H1 (cell line): ENCODE measurements at regions not wholly inside any gene's neighbourhood (a gene's known extent, or its start where the extent isn't known, plus 50 kb on each side); places are given as distances from the start of the nearest gene placed in this dataset.

ENCODE experiments used
- CTCF ChIA-PET: fragments of 300-600 bp; sonication (Branson Sonifier 250); formaldehyde crosslinking; loops from one replicate; lab custom pipeline; 2021; ENCODE audit not compliant: partially characterized antibody; lab: Charles Lee
- POLR2A ChIA-PET: fragments of 300-600 bp; sonication (Branson Sonifier 250); formaldehyde crosslinking; loops from one replicate; lab custom pipeline; 2021; ENCODE audit warnings: inconsistent platforms; ENCODE audit not compliant: partially characterized antibody; lab: Charles Lee
- DNase-seq, 2 experiments: peaks; one replicate each; pipeline versions ENCODE4 v3.0.0 to v3.0.0-alpha.2; 2010 to 2022; ENCODE audit warnings: low spot score in 2 of 2, low read depth in 1 of 2, mixed read lengths in 1 of 2
- FAIRE-seq: peaks from 2 replicates; lab custom pipeline; 2011; peaks lifted over from hg19 to GRCh38; lab: Jason Lieb, UNC
- H2AFZ ChIP-seq: 2 replicates; pipeline ENCODE4 v1.8.1; 2012; ENCODE audit warnings: low read length, inconsistent platforms
- H2AK5ac ChIP-seq: 2 replicates; pipeline ENCODE4 v1.6.1; 2013; ENCODE audit warnings: low read depth, low read length
- H2BK120ac ChIP-seq: replicated peaks from 2 replicates; pipeline ENCODE3; 2013; ENCODE audit warnings: low read depth, low read length, inconsistent platforms
- H2BK12ac ChIP-seq: 2 replicates; pipeline ENCODE4 v1.6.1; 2013; ENCODE audit warnings: low read depth, low read length
- H2BK15ac ChIP-seq: 2 replicates; pipeline ENCODE4 v1.6.1; 2013; ENCODE audit warnings: low read length
- H2BK20ac ChIP-seq: 2 replicates; pipeline ENCODE4 v1.6.1; 2013; ENCODE audit warnings: low read length
- H2BK5ac ChIP-seq: 2 replicates; pipeline ENCODE4 v1.6.1; 2013; ENCODE audit warnings: low read depth, low read length
- H3K14ac ChIP-seq: 2 replicates; pipeline ENCODE4 v1.6.1; 2013; ENCODE audit warnings: inconsistent platforms; ENCODE audit not compliant: insufficient read length
- H3K18ac ChIP-seq: 2 replicates; pipeline ENCODE4 v1.6.1; 2013; ENCODE audit warnings: low read length; ENCODE audit errors: extremely low read depth
- H3K23ac ChIP-seq: 2 replicates; pipeline ENCODE4 v1.6.1; 2013; ENCODE audit warnings: inconsistent platforms; ENCODE audit not compliant: insufficient read length
- H3K23me2 ChIP-seq: 2 replicates; pipeline ENCODE4 v1.6.1; 2013; ENCODE audit warnings: low read depth, low read length
- H3K27ac ChIP-seq: 2 replicates; pipeline ENCODE4 v1.6.1; 2011; ENCODE audit warnings: low read depth, low read length, inconsistent platforms
- H3K27me3 ChIP-seq, 4 experiments: replicated peaks in 1 of 4; 1 replicate in 1 of 4; 2 replicates in 3 of 4; pipeline versions ENCODE4 v1.6.1 to v1.8.1; 2011 to 2013; ENCODE audit warnings: low read length in 3 of 4, mild to moderate bottlenecking in 3 of 4, inconsistent platforms in 2 of 4, mixed read lengths in 2 of 4, moderate library complexity in 1 of 4; ENCODE audit not compliant: control insufficient read depth in 3 of 4, insufficient read depth in 3 of 4; ENCODE audit errors: extremely low read depth in 1 of 4
- H3K36me3 ChIP-seq, 4 experiments: 2 replicates each; pipeline versions ENCODE4 v1.6.1 to v1.8.1; 2011 to 2013; ENCODE audit warnings: mild to moderate bottlenecking in 4 of 4, low read length in 3 of 4, moderate library complexity in 2 of 4, control low read depth in 1 of 4, inconsistent platforms in 1 of 4; ENCODE audit not compliant: insufficient read depth in 4 of 4, control insufficient read depth in 2 of 4
- H3K4ac ChIP-seq: replicated peaks from 2 replicates; pipeline ENCODE3; 2013; ENCODE audit warnings: low read length, low read depth, mixed read lengths, inconsistent platforms; ENCODE audit not compliant: insufficient read length
- H3K4me1 ChIP-seq, 4 experiments: replicated peaks in 1 of 4; 1 replicate in 1 of 4; 2 replicates in 3 of 4; pipeline versions ENCODE4 v1.6.1 to v1.8.1; 2011 to 2013; ENCODE audit warnings: low read length in 3 of 4, inconsistent platforms in 2 of 4, mixed read lengths in 1 of 4; ENCODE audit not compliant: insufficient read depth in 4 of 4, control insufficient read depth in 3 of 4
- H3K4me2 ChIP-seq, 2 experiments: 2 replicates each; pipeline versions ENCODE4 v1.6.1 to v1.8.1; 2011 to 2013; ENCODE audit warnings: low read depth in 2 of 2, low read length in 2 of 2, control low read depth in 1 of 2, inconsistent platforms in 1 of 2, mild to moderate bottlenecking in 1 of 2; ENCODE audit not compliant: insufficient read depth in 1 of 2
- H3K4me3 ChIP-seq, 4 experiments: fragments of 200-600, 300-600 bp in 1 of 4; sonication (generic), shearing (Covaris generic), sonication (Bioruptor Twin) in 1 of 4; 2 replicates each; pipeline versions ENCODE4 v1.5.1 to v1.8.1; 2011 to 2016; ENCODE audit warnings: low read length in 4 of 4, low read depth in 3 of 4, control low read depth in 2 of 4, inconsistent platforms in 2 of 4, mild to moderate bottlenecking in 2 of 4, mixed read lengths in 1 of 4, moderate library complexity in 1 of 4; ENCODE audit not compliant: insufficient read depth in 2 of 4; ENCODE audit errors: extremely low read depth in 1 of 4
- H3K56ac ChIP-seq: replicated peaks from 2 replicates; pipeline ENCODE3; 2013; ENCODE audit warnings: low read depth, mild to moderate bottlenecking, mixed read lengths, low read length, inconsistent platforms; ENCODE audit not compliant: insufficient read length
- H3K79me1 ChIP-seq: 2 replicates; pipeline ENCODE4 v1.6.1; 2013; ENCODE audit warnings: low read depth, low read length, control low read depth
- H3K79me2 ChIP-seq, 2 experiments: 2 replicates each; pipeline versions ENCODE4 v1.6.1 to v1.8.1; 2012 to 2013; ENCODE audit warnings: low read length in 2 of 2, mild to moderate bottlenecking in 2 of 2, inconsistent platforms in 1 of 2; ENCODE audit not compliant: insufficient read depth in 2 of 2, control insufficient read depth in 1 of 2
- H3K9ac ChIP-seq, 4 experiments: replicated peaks in 1 of 4; 1 replicate in 1 of 4; 2 replicates in 3 of 4; pipeline versions ENCODE4 v1.6.1 to v1.8.1; 2011 to 2013; ENCODE audit warnings: low read depth in 3 of 4, low read length in 3 of 4, control low read depth in 2 of 4, mild to moderate bottlenecking in 2 of 4, moderate library complexity in 2 of 4, inconsistent platforms in 1 of 4; ENCODE audit errors: extremely low read depth in 1 of 4
- H3K9me3 ChIP-seq, 2 experiments: 2 replicates each; pipeline versions ENCODE4 v1.6.1 to v1.8.1; 2012 to 2013; ENCODE audit warnings: mild to moderate bottlenecking in 2 of 2, moderate library complexity in 2 of 2, control low read depth in 1 of 2, inconsistent platforms in 1 of 2, low read depth in 1 of 2, low read length in 1 of 2, mixed read lengths in 1 of 2; ENCODE audit not compliant: insufficient read depth in 2 of 2
- H4K20me1 ChIP-seq, 2 experiments: replicated peaks in 1 of 2; 2 replicates each; pipeline versions ENCODE3 to v1.8.1; 2011 to 2013; ENCODE audit warnings: inconsistent platforms in 2 of 2, low read length in 2 of 2, mild to moderate bottlenecking in 1 of 2; ENCODE audit not compliant: insufficient read depth in 2 of 2, control insufficient read depth in 1 of 2
- H4K5ac ChIP-seq: 2 replicates; pipeline ENCODE4 v1.6.1; 2013; ENCODE audit warnings: low read length, low read depth, mixed read lengths, inconsistent platforms; ENCODE audit not compliant: insufficient read length
- H4K8ac ChIP-seq: 2 replicates; pipeline ENCODE4 v1.8.0; 2013; ENCODE audit warnings: mild to moderate bottlenecking, moderate library complexity, low read length, inconsistent platforms; ENCODE audit not compliant: insufficient read depth; ENCODE audit errors: extremely low read depth
- H4K91ac ChIP-seq: replicated peaks from 2 replicates; pipeline ENCODE3; 2013; ENCODE audit warnings: low read length, mixed read lengths, inconsistent platforms; ENCODE audit not compliant: insufficient read length
- CHD2 ChIP-seq: IDR thresholded peaks from 2 replicates; pipeline ENCODE4 v1.6.1; 2012; ENCODE audit warnings: low read length, improper control_type of control experiment
- EP300 ChIP-seq, 2 experiments: IDR thresholded peaks; 1 replicate in 1 of 2; 2 replicates in 1 of 2; pipeline ENCODE4 v1.6.1; 2011 to 2012; ENCODE audit warnings: low read depth in 2 of 2, low read length in 2 of 2, mild to moderate bottlenecking in 2 of 2, borderline replicate concordance in 1 of 2, inconsistent platforms in 1 of 2, moderate library complexity in 1 of 2
- GABPA ChIP-seq: IDR thresholded peaks from 2 replicates; pipeline ENCODE4 v1.6.1; 2011; ENCODE audit warnings: mild to moderate bottlenecking, low read length, moderate library complexity, borderline replicate concordance; ENCODE audit not compliant: insufficient read depth
- GTF2F1 ChIP-seq: IDR thresholded peaks from 2 replicates; pipeline ENCODE4 v1.6.1; 2012; ENCODE audit warnings: low read depth, low read length, improper control_type of control experiment, borderline replicate concordance
- JUN ChIP-seq: IDR thresholded peaks from 2 replicates; pipeline ENCODE4 v1.6.1; 2011; ENCODE audit warnings: low read depth, mild to moderate bottlenecking, improper control_type of control experiment, low read length
- NANOG ChIP-seq: IDR thresholded peaks from 2 replicates; pipeline ENCODE4 v1.6.1; 2011; ENCODE audit warnings: low read length, low read depth, mild to moderate bottlenecking, inconsistent platforms; ENCODE audit not compliant: insufficient read depth, poor library complexity, severe bottlenecking
- NRF1 ChIP-seq: IDR thresholded peaks from 2 replicates; pipeline ENCODE4 v1.6.1; 2011; ENCODE audit warnings: mild to moderate bottlenecking, low read depth, low read length, improper control_type of control experiment
- POLR2A ChIP-seq, 2 experiments: IDR thresholded peaks; 1 replicate in 1 of 2; 2 replicates in 1 of 2; pipeline ENCODE4 v1.6.1; 2011; ENCODE audit warnings: low read depth in 2 of 2, low read length in 2 of 2, mild to moderate bottlenecking in 2 of 2; ENCODE audit errors: control extremely low read depth in 1 of 2
- RNF2 ChIP-seq: fragments of 200-900, 300-1000 bp; sonication (generic); IDR thresholded peaks from 2 replicates; pipeline ENCODE4 v1.7.1; 2016; ENCODE audit warnings: borderline replicate concordance, low read depth, mild to moderate bottlenecking, antibody characterized with exemption, low read length; ENCODE audit not compliant: poor library complexity, severe bottlenecking; ENCODE audit errors: missing control alignments
- SIX5 ChIP-seq: IDR thresholded peaks from 2 replicates; pipeline ENCODE4 v1.6.1; 2011; ENCODE audit warnings: mild to moderate bottlenecking, low read depth, low read length
- TCF12 ChIP-seq: IDR thresholded peaks from 2 replicates; pipeline ENCODE4 v1.6.1; 2011; ENCODE audit warnings: low read depth, mild to moderate bottlenecking, low read length
- ZNF274 ChIP-seq: IDR thresholded peaks from 2 replicates; pipeline ENCODE4 v1.7.0; 2012; ENCODE audit warnings: low read length, borderline replicate concordance; ENCODE audit errors: extremely low read depth
- WGBS, 2 experiments: shearing (Covaris generic) in 1 of 2; methylation state at CpG; one replicate each; pipeline versions ENCODE4 v1.1.6 to v1.1.7; 2013 to 2015; ENCODE audit warnings: low lambda C conversion rate in 2 of 2, mixed read lengths in 2 of 2, inconsistent platforms in 1 of 2, low coverage in 1 of 2, missing lambda C conversion rate in 1 of 2; ENCODE audit not compliant: insufficient replicate concordance in 2 of 2, insufficient coverage in 1 of 2, insufficient read length in 1 of 2; ENCODE audit errors: extremely low coverage in 1 of 2, missing lambda C conversion rate in 1 of 2; 5-methylcytosine and 5-hydroxymethylcytosine counted together
- TF ChIP-seq, protein P1 (sequence below): IDR thresholded peaks from 2 replicates; pipeline ENCODE4 v1.6.1; 2012; ENCODE audit warnings: inconsistent platforms

- ChIA-PET POLR2A (no interaction called here), CTCF (interaction anchor here (1.4 kb wide), 1 partner anchor 421 kb away, joined by 5 read pairs; no protein-coding TSS in a partner anchor)
- H2BK20ac ChIP-seq = no peak overlapping the region
- H3K23me2 ChIP-seq = no peaks in the 10 kb centered on the region
- H3K4me2 ChIP-seq = no peak overlapping the region
- H4K5ac ChIP-seq = no peak overlapping the region
- no peak for FAIRE-seq
- H2BK5ac ChIP-seq = no peak overlapping the region
- DNase-seq = no peak
- H3K14ac ChIP-seq = no peak overlapping the region
- H2BK15ac ChIP-seq = no peak overlapping the region
- H3K36me3 ChIP-seq = no peaks in the 10 kb centered on the region
- no peaks in the 10 kb centered on the region for H3K79me2 ChIP-seq
- H2AFZ ChIP-seq = no peak overlapping the region
- no peak overlapping the region for H2BK120ac ChIP-seq
- H3K27me3 ChIP-seq = no peaks in the 10 kb centered on the region
- WGBS, 2 experiments = 90% methylated on average over 3 of the region's 3 CpGs; no CpG with 5 or more reads in 1 of the 2 experiments
- H2BK12ac ChIP-seq = no peak overlapping the region
- H3K9ac ChIP-seq = no peak overlapping the region
- H3K4me1 ChIP-seq = no peaks in the 10 kb centered on the region
- no peak overlapping the region for H3K56ac ChIP-seq
- no peak overlapping the region for H4K8ac ChIP-seq
- H3K79me1 ChIP-seq = no peaks in the 10 kb centered on the region
- no peak overlapping the region for H4K91ac ChIP-seq
- no peak overlapping the region for H3K23ac ChIP-seq
- no peaks in the 10 kb centered on the region for H4K20me1 ChIP-seq
- H3K9me3 ChIP-seq = no peaks in the 10 kb centered on the region
- H3K4ac ChIP-seq = no peak overlapping the region
- H3K18ac ChIP-seq = no peak overlapping the region
- no peak overlapping the region for H3K4me3 ChIP-seq
- H2AK5ac ChIP-seq = no peak overlapping the region
- H3K27ac ChIP-seq = no peak overlapping the region
- no peak for TF ChIP-seq TCF12
- TF ChIP-seq CHD2 = no peak
- TF ChIP-seq RNF2 = no peak
- no peak for TF ChIP-seq POLR2A (IDR thresholded peaks at IDR 0.05; ENCODE audit: control extremely low read depth in 1 of 2, low read depth in 2 of 2, low read length in 2 of 2)
- no peak for TF ChIP-seq GTF2F1
- no peak for TF ChIP-seq ZNF274
- TF ChIP-seq NRF1 = no peak
- TF ChIP-seq, protein P1, sequence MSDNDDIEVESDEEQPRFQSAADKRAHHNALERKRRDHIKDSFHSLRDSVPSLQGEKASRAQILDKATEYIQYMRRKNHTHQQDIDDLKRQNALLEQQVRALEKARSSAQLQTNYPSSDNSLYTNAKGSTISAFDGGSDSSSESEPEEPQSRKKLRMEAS = no peak
- TF ChIP-seq JUN = no peak
- TF ChIP-seq NANOG = no peak
- TF ChIP-seq GABPA = no peak
- no peak for TF ChIP-seq SIX5
- no peak for TF ChIP-seq EP300 (IDR thresholded peaks at IDR 0.05; ENCODE audit: borderline replicate concordance in 1 of 2, low read depth in 2 of 2, low read length in 2 of 2)
These were observed 495.6 kb downstream of the JRKL start for GRCh38 chr11:96885405-96885804.
